Iris pigment epithelial cell (primary cell): ENCODE measurements at regions not wholly inside any gene's neighbourhood (a gene's known extent, or its start where the extent isn't known, plus 50 kb on each side); places are given as distances from the start of the nearest gene placed in this dataset.
"Not testable (repeated sequence)": the region's sequence is repeated elsewhere in the genome, so short reads cannot be mapped to it uniquely, and the experiment has no call there.

Experiments
- DNase-seq: peaks from one replicate; pipeline ENCODE4 v3.0.0-alpha.2; 2011; ENCODE audit warnings: low read depth

DNA sequence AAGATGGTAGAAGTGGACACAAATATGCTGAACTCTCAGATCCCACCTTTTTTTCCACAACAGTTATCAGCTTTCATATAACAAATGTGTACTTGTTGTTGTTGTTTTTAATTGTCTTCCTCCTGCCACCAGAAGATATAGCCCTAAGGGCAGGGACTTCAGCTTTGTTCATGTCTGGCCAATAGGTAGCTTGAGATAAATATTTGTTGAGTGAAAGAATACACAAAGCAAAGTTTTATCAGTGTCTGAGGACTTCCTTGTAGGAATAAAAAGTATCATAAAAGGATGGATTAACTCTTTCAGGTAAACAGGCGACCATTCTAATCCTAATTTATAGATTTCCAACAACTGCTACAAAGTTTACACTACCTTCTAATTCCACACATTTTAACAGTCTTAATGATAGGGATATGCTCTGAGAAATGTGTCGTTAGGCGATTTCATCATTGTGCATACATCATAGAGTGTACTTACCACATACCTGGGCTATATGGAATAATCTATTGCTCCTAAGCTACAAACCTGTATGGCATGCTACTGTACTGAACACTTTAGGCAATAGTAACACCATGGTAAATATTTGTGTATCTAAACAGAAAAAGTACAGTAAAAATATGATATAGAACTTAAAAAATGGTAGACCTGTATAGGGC lies 186.1 kb downstream of the ATOH1 start:
- no peak for DNase-seq

DNA sequence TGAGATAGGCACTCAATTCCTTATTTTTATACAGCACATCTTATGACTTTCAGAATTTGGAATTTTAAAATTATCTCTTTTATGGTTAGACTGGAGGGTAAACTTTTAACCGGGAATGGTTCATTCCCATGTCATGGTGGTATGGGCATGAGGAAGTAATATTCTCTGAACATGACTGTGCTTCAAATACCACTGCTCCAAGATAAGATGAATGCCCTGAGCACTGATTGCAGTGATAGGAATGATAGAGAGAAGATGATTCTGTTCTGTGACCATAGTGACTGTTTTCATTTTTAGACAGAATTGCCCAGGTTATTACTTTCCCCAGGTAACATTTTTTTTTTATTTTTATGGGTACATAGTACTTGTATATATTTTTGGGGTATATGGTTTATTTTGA lies 187.4 kb downstream of the ATOH1 start:
- no peak for DNase-seq

DNA sequence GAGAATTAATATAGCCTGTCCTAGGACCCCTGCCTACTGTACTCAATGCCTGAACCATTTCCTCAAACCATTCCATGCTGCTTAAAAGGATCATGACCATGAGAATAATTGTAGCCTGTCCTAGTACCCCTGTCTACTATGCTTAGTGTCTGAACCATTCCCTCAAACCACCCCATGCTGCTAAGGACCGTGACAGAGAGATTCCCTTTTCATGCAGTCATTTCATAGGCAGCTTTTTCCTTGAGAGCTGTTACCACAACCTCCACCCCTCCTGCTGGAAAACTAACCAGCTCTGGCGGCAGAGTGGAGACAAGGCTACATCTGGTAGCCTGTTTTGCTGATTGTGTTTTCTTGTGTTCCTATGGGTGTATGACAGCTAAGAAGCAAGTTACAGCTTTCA lies 174.9 kb upstream of the SMARCAD1 start:
- peak; percentile 1 for DNase-seq

DNA sequence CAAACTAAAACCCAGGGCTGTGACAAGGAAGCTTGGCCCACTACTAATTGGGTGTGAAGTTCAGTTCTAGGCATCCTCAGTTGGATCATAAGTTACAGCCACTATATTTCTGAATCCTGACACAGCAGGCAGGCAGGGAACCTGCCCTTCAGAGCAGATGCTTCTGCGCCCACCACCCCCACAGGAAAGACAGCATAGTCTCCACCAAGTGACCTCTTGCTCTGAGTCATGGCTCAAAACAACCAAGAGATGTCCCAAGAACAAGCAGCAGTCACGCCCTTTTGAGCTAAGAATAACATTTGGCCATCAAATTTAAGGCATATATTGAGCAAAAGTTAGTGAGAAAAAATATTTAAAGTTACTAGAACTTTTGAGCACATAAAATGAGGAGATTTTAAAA lies 170.7 kb upstream of the SMARCAD1 start:
- DNase-seq: peak; percentile 1

DNA sequence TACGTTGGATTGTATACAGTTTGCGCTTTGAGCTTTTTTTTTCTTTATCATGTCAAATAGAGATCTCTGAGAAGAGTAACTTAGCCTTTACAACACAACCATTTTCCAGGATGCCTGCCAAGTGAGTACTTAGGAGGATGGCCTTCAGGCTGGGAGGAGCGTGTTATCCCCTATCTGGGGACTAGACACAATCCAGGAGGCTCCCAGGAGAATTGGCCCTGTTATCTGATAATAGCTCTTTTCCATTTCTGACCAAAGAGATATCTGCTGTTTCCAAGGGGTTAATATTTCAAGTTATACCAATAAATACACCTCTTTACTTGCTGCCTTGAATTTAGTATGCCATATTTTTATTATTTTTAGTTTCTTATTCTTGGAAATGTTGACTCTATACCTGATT lies 169.5 kb upstream of the SMARCAD1 start:
- no peak for DNase-seq

DNA sequence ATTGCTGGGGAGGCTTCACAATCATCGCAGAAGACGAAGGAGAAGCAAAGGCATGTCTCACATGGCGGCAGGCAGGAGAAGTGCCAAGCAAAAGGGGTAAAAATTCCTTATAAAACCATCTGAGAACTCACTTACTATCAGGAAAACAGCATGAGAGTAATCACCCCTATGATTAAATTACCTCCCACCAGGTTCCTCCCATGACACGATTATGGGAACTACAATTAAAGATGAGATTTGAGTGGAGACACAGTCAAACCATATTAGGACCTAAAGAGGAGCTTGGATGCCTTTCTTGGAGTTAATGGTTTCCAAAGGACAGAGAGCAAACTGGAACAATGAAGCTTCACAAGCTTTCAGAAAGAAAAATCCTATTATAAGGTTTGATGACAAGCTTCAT lies 168.4 kb upstream of the SMARCAD1 start:
- no peak for DNase-seq

DNA sequence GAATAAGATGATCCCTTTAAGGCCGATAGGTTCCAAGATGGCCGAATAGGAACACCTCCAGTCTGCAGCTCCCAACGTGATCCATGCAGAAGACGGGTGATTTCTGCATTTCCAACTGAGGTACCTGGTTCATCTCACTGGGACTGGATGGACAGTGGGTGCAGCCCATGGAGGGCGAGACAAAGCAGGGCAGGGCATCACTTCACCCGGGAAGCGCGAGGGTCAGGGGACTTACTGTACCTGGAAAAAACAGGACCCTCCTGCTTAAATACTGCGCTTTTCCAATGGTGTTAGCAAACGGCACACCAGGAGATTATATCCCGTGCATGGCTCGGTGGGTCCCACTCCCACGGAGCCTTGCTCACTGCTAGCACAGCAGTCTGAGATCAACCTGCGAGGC lies 163.2 kb upstream of the SMARCAD1 start:
- DNase-seq: not testable (repeated sequence)

DNA sequence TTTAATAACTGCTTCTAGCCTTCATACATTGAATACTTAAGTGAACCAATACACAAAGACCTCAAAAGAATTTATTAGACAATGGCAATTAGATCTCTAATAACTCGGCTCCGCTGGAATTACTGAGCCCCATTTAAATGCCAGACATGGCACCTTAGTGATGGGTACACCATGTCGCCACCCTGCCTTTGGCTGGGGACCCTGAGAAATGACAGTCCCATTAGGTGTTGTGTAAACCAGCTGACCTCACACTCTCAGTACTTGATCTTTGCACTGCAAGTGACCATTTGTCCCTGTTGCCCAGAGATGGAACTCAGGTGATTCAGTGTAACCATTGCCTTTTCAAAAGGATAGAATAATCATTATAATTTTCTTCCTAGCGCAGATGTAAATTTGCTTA lies 144.6 kb upstream of the SMARCAD1 start:
- DNase-seq: no peak

DNA sequence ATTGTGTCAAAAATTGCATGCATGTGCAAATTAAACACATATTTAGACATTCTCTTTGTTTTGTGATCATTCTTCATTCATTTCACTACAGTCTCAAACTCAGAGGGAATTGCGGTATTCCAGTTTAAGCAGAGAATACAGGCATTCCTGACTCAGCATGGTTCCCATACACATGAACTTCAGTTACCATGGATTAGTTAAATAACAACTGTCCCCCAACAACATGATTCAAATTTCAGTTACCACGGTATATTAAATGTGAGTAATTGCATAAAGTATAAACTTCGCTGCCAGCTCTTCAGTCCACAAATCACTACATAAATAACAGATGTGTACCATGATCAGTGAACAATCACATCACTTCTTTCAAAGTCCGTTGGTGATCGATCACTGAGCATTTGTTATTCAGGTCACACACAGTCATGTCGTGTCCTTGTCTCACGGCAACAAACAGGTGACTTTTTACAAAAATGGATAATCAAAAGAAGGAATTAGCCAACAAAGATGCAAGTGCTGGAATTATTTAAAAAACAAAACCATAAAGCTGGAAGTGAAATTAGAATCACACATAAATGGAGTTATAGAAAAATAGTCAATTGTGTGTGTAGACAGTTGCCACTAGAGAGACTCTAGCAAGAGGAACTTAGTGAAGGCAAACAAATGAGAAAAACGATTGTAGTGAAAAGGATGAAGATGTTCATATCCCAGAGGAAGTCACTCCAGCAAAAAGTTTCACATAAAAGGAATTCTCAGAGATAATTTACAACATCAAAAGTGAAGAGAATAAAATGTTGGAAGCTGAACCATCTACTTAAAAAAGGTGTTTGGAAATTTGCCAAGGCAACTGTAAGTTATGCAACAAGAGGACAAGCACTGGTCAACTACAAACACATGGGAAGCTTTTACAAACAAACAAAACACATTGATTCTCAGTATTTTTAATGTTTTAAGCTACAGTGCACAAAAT lies 138.6 kb upstream of the SMARCAD1 start:
- peak; percentile 3 for DNase-seq

DNA sequence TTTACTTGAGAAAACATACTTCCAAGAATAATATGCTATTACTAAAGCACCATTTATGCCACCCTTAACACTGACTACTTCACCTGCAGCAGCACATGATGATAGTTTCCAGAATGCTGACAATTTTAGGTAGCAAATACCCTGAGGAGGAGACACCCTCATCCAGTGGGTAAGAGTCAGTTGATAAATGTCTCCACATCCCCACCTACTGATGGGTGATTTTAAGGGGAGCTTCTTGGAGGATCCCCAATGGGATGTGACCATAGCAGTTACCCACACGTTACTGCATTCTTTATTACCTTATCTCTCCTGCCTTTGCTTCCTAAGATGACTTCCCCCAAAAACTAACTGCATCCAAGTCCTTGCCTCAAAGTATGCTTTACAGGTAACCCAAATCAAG lies 131.2 kb upstream of the SMARCAD1 start:
- no peak for DNase-seq

DNA sequence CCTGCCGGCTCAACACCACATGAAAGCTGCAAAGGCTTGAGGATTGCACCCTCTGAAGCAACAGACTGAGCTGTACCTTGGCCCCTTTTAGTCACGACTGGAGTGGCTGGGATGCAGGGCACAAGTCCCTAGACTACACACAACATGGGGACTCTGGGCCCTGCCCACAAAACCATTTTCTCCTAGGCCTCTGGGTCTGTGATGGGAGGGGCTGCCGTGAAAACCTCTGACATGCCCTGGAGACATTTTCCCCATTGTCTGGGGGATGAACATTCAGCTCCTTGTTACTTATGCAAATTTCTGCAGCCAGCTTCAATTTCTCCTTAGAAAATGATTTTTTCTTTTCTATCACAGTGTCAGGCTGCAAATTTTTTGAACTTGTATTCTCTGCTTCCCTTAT lies 123.5 kb upstream of the SMARCAD1 start:
- no peak for DNase-seq

DNA sequence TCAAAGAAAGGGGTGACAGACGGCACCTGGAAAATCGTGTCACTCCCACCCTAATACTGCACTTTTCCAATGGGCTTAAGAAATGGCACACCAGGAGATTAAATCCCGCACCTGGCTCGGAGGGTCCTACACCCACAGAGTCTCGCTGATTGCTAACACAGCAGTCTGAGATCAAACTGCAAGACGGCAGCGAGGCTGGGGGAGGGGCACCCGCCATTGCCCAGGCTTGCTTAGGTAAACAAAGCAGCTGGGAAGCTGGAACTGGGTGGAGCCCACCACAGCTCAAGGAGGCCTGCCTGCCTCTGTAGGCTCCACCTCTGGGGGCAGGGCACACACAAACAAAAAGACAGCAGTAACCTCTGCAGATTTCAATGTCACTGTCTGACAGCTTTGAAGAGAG lies 108.5 kb upstream of the SMARCAD1 start:
- DNase-seq: not testable (repeated sequence)

DNA sequence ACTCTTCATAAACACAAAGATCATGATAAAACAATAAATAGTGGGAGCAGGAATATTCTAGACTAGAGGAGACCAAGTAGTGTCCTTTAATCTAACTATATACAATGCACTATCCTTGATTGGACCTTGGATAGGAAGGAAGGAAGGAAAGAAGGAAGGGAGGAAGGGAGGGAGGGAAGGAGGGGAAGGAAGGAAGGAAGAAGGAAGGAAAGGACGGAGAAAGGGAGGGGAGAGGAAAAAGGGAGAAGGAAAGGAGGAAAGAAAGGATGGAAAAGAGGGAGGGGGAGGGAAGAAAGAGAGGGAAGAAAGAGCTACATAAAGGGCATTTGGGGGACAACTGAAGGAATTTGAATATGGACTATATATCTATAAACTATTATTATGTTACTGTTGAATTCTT lies 95.0 kb upstream of the SMARCAD1 start:
- no peak for DNase-seq

DNA sequence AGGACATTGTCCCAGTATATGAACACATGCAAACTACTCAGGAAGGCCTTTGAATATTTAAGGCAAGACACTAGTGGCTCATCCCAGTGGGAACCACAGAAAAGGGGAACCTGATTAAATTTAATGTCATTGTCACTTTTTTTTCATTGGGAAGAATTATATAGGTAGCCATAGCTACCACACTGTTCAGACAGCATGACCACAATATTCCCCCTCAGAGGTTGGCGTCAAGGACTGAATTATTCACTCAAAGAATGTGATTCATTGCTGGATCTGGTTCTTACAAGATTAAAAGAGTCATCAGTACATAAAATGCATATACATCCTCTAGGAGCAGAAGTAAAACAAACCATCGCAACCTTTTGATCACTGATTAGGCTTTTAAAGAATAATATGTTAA lies 92.0 kb upstream of the SMARCAD1 start:
- DNase-seq: no peak

DNA sequence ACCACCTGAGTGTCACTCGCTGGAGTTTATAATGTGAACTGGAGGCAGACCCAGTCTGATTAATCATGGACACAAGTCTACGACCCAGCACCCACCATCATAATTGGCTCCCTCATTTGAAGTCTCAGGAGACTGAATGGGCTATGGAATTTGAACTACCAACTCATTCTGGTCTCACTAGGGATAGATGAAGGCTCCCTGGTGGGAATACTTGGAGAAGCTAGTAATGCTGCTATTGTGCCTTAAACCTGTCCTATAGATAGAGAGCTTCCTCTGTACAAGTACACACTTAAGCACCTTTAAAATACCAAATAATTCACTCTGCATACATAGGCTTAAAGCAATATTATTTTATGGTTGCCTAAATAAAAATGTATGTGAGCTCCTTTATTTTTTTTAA lies 90.8 kb upstream of the SMARCAD1 start:
- DNase-seq: no peak

DNA sequence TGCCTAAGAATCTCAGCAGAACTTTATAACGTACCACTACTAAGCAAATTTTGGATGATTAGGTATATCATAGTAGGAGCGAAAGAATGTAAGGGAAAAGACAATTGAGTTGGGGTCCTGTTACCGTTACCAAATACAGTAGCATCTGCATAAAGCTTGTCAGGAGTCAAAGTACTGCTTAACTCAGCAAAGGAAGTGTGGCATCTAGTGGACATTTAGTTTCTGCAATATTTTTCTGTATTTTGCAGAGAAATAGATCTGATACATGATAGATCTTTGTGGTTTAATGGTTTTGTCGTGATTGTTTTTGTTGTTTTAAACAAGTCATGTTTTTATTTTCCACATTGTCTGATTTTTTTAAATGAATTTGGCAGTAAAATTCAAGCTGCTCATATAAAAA lies 81.0 kb upstream of the SMARCAD1 start:
- peak; percentile 2 for DNase-seq

DNA sequence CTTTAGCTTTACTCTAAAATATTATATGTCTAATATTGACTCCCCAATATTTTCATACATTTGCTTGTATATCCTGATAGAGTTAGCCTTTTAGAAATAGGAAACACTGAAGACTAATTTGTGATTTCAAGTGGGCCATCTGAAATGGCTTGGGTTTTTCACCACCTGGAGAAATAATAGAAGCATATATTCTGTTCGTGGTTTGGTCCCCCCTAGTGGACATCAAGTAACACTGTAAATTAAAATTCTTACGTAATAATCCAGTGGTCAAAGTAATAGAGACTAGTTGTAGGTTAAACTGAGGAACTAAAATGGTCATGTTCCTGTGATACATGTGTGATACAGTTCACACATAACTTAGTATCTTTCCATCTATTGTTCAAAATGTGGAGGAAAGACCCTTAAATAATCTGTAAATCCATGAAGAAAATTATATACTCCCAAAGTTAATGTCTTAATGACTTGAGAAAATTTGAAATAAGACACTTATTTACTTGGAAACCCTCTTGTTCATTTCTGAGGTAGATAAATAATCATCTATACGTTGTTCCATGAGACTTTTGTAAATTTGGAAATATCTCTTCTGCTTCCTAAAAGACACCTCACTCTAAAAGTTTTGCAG lies 79.8 kb upstream of the SMARCAD1 start:
- DNase-seq: peak; percentile 38

DNA sequence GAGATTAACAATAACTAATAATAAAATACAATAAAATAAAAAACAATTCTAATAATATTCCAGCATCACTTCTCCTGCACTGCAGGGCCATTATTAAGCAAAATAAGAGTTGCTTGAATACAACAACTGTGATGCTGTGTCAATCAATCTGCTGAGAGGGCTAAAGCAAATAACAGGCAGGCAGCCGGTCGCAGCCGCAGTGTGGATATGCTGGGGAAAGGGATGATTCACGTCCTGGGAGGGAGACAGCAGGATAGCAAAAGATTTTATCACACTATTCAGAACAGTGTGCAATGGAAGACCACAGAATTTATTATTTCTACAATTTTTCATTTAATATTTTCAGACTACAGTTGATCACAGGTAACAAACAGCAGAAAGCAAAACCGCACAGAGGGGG lies 76.5 kb upstream of the SMARCAD1 start:
- DNase-seq: peak; percentile 17

DNA sequence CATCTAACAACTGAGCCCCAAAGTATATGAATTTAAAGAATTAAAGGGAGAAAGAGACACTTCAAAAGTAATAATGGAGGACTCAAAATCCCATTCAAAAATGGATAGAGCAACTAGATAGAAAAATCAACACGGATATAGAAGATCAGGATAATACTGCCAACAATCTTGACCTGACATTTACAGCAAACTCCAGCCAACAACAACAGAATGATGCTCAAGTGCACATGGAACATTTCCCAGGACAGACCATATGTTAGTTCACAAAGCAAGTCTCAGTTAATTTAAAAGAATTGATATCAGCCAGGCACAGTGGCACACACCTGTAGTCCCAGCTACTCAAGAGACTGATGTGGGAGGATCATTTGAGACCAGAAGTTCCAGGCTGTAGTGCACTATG lies 72.0 kb upstream of the SMARCAD1 start:
- no peak for DNase-seq

DNA sequence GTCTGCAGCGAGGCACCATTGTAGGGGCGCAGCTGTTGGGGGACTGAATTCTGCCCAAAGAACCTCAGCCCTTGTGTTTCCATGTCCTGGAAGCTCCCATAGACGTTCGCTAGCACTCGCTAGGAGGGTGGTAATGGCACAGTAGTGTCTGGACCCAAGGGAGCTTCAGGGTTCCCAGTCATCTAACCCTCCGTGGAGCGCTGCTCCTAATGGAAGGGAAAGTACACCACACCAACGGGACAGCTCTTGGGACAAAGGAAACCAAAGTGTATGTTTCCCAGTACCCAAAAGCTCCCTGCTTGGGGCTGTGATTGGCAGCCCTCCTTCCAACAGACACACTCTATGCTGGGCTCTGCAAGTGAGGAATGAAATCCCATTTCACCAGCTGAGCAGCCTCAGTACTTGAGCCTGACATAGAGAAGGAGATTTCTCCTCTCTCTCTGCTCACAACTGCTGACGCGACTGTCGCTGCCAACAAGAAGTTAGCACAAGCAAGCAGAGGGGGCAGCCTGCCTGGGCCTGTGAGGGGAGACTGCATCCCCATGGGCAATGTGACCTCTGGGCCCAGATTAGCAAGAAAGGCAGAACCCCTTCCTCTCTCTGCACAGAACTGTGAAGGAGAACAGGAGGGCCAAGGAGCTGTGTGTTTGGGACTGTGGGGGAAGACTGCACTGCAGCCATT lies 67.6 kb upstream of the SMARCAD1 start:
- DNase-seq: no peak

DNA sequence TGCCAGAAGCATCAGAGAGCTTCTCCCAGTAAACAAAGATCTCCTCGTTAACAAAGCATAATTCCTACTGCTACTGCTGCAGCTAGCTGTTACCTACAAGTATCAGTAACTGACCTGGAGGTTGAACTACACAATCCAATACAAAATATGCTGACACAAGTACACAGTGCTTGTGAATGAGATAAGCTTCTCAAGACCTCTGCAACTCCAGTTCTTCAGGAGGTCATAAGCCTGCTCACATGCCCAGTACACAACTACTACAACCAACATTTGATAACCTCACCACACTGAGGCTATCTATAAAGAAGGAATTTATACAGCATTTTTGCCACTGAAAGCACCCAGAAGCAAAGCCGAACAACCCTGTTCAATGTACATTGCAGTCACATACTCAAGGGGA lies 66.7 kb upstream of the SMARCAD1 start:
- no peak for DNase-seq

DNA sequence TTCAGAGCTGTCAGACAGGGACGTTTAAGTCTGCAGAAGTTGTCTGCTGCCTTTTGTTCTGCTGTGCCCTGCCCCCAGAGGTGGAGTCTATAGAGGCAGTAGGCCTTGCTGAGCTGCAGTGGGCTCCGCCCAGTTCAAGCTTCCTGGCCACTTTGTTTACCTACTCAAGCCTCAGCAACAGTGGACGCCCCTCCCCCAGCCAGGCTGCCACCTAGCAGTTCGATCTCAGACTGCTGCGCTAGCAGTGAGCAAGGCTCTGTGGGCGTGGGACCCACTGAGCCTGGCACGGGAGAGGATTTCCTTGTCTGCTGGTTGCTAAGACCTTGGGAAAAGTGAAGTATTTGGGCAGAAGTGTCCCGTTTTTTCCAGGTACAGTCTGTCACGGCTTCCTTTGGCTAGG lies 59.6 kb upstream of the SMARCAD1 start:
- DNase-seq: not testable (repeated sequence)

DNA sequence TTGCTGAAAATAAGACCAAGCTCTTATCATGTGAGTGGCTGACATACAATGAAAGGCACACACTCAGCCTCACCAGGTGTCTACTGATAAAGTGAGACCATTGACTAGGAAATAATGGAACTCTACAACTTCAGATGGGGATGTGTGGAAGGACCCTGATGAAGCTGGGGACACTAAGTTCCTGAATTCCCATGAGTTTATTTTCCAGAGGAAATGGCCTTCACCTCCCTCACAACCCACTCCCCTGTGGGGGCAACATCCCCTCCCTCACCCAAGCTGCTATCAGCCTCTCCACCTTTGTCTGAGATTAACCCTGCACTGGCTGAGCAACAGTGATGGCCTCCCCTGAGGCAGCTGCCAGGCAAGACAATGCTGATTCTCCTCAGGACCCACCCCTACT lies 55.2 kb upstream of the SMARCAD1 start:
- no peak for DNase-seq
